ENCODE measurements at regions not wholly inside any gene's neighbourhood (a gene's known extent, or its start where the extent isn't known, plus 50 kb on each side); places are given as distances from the start of the nearest gene placed in this dataset.

- DNase-seq (ENCODE audit: extremely low read depth, low read depth), result no peak
Observed at GRCh38 chr13:32960626-32961025, 55.6 kb upstream of the KL start.

GRCh38 chr13:32961724-32962123 lies 54.5 kb upstream of the KL start:
- DNase-seq (ENCODE audit: extremely low read depth, low read depth), result no peak

- no peak for DNase-seq (ENCODE audit: extremely low read depth, low read depth)
Observed at GRCh38 chr13:32962342-32962741, 53.9 kb upstream of the KL start.

GRCh38 chr13:32964987-32965386 lies 51.2 kb upstream of the KL start:
- no peak for DNase-seq (ENCODE audit: extremely low read depth, low read depth)
